NCI-H1930 (cell line): ENCODE measurements at regions not wholly inside any gene's neighbourhood (a gene's known extent, or its start where the extent isn't known, plus 50 kb on each side); places are given as distances from the start of the nearest gene placed in this dataset.

Source experiments
- DNase-seq, 2 experiments: peaks; one replicate each; lab custom pipeline; 2025; lab: John Stamatoyannopoulos, UW

DNA sequence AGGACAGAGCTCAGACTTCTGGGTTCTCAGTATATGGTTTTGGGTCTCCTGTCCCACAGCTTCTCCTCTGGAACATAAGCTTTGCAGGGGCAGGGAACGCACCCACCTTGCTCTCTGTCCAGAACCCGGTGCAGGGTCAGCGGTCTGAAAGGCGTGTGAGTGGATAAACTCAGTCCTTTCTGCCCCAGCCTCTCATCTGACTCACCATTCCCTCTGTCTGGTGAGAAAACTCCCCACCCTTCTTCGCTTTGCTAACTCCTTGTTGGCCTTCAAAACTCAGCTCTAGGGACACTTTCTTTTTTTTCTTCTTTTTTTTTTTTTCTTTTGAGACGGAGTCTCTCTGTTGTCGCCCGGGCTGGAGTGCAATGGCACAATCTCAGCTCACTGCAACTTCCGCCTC lies 68.9 kb upstream of the NUP50 start:
- DNase-seq: no peak

DNA sequence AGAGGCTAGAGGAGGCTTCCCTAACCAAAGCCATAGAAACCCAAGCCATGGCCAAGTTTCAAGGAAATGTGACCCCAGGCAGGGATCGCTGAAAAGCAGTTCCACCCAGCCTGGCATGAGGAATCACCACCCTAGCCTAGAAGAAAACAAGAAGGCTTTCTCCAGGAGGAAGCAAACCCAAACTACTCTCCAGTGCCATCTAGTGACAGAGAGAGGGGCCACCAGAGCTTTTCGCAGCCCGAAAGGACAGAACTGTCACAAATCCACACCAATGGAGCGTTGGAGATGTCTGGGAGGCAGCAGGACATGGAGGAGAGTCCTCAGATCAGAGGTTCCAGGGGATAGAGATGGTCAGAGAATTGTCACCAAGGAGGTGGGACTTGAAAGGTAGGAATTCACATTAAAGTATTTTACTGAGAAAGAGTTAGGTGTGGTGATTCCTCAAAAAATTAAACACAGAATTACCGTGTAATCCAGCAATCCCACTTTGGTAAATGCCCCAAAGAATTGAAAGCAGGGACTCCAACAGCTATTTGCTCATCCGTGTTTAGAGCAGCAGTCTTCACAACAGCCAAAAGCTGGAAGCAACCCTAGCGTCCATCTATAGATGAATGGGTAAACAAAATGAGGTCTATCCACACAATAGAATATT lies 67.3 kb upstream of the NUP50 start:
- peak in 1 of 2 experiments; percentile 40 for DNase-seq

DNA sequence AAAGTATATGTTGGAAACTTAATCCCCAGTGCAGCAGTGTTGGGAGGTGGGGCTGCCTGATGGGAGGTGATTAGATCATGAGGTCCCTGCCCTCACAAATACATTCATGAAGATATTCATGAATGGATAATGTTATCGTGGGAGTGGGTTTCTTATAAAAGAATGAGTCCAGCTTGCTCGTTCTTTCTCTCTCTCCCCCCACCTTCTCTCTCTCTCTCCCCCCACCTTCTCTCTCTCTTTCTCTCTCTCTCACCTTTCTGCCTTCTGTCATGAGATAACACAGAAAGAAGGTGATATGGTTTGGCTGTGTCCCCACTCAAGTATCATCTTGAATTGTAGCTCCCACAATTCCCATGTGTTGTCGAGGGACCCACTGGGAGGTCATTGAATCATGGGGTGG lies 66.7 kb upstream of the NUP50 start:
- DNase-seq: no peak

DNA sequence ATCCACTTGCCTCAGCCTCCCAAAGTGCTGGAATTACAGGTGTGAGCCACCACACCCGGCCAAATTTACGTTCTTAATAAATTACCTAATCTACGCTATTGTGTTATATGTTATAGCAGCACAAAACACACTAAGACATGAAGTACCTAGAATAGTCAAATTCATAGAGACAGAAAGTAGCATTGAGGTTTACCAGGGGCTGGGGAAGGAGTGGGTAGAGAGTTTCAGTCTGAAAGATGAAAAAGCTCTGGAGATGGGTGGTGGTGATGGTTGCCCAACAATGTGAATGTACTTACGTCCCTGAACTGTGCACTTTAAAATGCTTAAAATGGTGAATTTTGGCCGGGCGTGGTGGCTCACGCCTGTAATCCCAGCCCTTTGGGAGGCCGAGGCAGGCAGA lies 65.7 kb upstream of the NUP50 start:
- no peak for DNase-seq

DNA sequence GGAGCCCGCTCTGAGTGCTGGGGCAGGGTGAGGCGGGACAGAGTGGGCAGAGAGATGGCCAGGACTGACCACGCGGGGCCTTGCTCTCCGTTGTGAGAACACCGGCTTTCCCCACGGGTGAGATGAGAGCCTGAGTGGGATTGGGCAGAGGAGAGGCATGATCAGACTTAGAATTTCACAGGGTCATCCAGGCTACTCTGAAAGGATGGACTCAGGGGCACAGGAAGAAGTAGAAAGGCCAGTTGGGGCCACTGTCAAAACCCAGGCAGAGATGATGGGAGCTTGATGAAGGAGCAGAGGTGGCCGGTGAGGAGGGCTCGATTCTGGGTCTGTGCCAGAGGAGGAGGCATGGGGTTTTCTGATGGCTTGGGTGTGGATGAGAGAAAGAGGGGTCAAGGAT lies 63.8 kb upstream of the NUP50 start:
- DNase-seq: no peak

DNA sequence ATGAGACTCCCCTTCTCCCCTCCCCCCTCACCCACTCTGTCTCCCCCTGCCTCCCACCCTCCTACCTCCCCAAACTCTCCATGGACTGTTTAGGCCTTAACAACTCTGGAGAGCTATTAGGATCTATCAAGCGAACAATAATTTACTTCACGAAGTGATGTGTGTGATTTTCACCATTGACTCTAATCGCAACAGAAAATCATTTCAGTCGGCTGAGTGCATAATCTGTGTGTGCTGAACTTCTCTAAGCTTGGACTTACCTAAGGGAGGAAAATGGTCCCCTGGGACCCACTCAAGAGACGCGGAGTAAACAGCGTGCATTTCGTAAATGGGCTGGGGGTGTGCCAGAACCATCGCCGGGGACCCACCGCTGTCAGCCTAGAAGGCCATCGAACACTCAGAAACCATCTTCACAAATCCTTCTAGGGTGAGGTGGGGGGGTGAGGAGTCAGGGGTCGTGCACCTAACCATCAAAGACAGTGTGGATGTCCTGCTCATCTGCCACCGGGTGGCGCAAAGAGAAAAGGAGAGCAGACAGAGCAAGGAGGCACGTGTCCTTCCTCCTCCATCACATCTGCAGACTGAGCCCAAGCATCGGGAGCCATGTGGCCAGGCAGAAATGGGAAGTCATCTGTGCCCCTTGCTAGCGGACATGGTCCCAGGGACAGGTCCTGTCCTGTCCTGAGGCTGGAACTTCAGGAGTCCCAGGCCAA lies 62.1 kb upstream of the NUP50 start:
- peak; percentile 31 to 44 for DNase-seq

DNA sequence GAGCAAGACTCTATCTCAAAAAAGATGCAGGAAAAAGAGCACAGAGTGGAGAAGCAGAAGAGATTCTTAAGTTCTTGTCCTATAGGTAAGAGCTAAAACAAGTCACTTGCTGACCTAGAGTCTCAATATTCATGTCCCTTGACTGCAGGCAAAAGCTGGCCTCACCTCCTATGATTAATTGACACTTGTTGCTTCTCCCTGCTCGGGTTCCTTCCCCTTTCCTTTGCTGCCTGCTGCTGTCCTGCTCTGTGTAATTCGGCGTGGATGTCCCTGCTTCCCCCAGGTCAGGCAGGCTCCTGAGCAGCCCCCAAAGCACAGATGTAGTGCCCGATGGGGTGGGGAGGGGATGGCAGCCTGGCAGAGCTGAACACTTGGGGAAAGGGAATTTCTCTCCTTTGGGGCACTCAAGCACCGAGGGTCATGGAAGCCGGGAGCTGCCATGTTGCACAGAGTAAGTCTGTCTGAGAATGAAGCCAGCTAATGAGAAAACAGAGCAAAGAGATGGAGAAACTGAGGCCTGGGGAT lies 60.8 kb upstream of the NUP50 start:
- DNase-seq: no peak

DNA sequence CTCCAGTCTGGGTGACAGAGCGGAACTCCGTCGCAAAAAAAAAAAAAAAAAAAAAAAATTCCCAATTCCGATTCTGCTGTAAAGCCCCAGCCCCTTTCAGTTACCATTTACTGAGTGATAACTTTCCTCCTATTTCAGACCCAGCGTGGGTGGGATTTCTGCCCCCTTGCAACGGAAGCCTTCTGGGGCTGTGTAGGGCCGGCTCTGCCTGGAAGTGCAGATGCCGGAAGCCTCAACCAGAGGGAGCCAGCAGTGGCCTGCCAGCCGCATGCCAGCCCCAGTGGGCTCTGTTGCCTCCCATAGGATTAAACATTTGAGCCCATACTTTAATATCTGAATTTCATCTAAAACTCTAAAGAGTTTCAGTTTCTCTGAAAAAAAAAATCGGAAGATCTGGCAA lies 60.0 kb upstream of the NUP50 start:
- no peak for DNase-seq

DNA sequence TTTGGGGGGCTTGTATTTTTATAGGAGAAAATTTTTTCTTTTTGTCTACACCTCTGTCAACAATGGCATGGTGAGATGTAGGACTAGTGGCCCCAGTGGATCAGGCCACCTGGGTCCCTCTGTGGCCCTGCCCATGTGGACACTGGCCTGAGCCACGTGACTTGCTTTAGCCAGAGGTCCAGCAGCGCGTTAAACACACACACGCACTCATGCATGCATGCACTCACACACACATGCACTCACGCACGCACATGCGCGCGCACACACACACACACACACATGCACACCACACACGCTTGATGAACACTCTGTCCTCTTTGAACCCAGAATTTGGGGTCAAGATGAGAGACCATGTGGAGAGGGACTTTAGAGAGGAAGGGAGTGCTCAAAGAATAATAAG lies 59.4 kb upstream of the NUP50 start:
- no peak for DNase-seq

DNA sequence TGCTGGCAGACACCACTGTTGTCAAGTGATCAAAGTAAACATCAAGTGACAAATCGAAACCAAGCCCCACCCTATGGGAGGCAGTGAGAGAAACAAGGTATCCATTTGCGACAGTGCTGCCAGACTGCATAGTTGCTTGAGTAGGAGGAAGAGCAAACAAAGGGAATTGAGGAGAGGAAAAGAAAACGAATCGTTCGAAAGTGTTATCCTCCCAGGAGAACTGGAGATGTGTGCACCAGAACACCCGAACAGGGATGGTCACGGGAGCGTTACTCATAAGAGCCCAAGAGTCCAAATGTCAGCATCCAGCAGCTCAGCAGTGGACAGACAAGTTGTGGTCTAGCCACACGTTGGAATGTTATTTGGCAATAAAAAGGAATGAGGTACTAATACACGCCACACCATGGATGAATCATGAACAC lies 58.4 kb upstream of the NUP50 start:
- DNase-seq: no peak

DNA sequence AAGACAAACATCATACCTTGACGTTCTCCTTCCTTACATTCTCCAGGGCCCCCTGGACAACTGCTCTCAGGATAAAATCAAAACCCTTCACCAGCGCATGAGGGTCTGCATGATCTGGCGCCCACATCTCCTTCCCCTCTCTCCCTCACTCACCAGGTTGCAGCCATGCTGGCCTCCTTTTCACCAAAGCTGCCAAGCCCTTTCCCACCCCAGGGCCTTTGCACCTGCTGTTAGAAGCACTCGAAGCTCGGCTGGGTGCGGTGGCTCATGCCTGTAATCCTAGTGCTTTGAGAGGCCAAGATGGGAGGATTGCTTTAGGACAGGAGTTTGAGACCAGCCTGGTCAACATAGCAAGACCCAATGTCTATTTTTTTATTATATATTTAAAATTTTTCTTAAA lies 56.1 kb upstream of the NUP50 start:
- DNase-seq: no peak

DNA sequence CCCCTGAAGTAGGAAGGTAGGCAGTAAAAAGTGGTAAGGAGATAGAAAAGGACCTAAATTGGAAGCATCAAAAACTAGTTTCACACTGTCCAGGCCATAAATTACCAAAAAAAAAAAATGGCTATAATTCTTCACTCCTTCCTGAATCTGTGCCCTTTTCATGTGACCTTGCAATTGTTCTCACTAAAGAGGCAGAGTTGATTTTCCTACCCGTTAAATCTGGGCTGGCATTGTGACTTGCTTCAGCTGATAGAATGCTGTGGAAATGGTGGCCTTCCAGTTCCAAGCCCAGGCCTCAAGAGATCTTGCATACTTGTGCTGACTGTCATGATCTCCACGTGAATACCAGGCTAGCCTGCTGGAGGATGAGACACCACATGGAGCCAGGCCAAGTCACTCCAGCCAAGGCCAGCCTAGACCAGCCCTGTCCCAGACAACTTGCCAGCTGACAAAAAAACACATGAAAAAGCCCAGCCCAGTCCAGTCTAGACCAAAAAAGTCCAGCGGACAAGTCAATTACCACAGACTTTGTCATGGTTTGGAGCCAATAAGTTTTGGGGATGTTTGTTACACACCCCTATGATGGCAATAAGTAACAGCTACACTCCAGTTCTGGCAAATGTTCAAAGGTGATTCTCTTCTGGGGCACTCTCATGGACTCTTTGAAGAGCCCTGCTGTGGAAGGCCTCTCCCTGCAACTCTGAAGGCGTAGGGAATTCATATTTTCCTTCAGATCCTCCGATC lies 51.4 kb upstream of the NUP50 start:
- DNase-seq: no peak
